Peyer's patch (tissue), 4 donors: ENCODE measurements at regions not wholly inside any gene's neighbourhood (a gene's known extent, or its start where the extent isn't known, plus 50 kb on each side); places are given as distances from the start of the nearest gene placed in this dataset.

ENCODE experiments used
- POLR2A ChIP-seq, 2 donors: fragments of 450-650 bp; IDR thresholded peaks; one replicate each; pipeline ENCODE4 v1.5.1; 2017; ENCODE audit warnings: antibody characterized with exemption in 2 of 2, mild to moderate bottlenecking in 2 of 2, moderate library complexity in 2 of 2
- TF ChIP-seq, protein P1 (sequence below), 6 experiments: fragments of 450-650 bp in 4 of 6; fragments of 200-600 bp in 2 of 6; sonication (generic) in 1 of 6; IDR thresholded peaks; one replicate each; pipeline ENCODE4 v1.5.1; 2017 to 2019; ENCODE audit warnings: antibody characterized with exemption in 6 of 6, mild to moderate bottlenecking in 3 of 6, moderate library complexity in 1 of 6

DNA sequence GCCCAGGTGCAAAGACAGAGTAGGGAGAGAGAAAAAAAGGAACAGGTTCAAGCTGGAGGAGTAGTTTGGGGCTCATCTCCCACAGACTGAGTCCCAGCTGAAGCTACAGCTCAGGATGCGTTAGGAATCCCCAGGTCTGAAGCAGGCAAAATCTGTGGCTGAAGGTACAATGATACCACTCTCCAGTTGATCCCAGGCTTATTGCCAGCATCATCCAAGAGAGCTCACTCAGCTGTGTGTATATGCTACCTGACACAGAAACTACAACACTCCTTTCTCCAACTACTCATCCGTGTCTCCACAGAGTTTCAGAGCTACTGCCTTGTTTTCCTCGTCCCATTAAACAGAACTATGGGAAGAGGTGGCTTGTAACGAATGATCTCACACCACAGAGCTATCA, 851.3 kb downstream of the GRID1 start:
- TF ChIP-seq, protein P1, sequence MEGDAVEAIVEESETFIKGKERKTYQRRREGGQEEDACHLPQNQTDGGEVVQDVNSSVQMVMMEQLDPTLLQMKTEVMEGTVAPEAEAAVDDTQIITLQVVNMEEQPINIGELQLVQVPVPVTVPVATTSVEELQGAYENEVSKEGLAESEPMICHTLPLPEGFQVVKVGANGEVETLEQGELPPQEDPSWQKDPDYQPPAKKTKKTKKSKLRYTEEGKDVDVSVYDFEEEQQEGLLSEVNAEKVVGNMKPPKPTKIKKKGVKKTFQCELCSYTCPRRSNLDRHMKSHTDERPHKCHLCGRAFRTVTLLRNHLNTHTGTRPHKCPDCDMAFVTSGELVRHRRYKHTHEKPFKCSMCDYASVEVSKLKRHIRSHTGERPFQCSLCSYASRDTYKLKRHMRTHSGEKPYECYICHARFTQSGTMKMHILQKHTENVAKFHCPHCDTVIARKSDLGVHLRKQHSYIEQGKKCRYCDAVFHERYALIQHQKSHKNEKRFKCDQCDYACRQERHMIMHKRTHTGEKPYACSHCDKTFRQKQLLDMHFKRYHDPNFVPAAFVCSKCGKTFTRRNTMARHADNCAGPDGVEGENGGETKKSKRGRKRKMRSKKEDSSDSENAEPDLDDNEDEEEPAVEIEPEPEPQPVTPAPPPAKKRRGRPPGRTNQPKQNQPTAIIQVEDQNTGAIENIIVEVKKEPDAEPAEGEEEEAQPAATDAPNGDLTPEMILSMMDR (IDR thresholded peaks at IDR 0.05): no peak
- TF ChIP-seq POLR2A (IDR thresholded peaks at IDR 0.05): no peak
